ENCODE measurements at regions not wholly inside any gene's neighbourhood (a gene's known extent, or its start where the extent isn't known, plus 50 kb on each side); places are given as distances from the start of the nearest gene placed in this dataset.

- H3K27ac ChIP-seq (ENCODE audit: low read depth, low read length), result no peak overlapping the region
- CTCF ChIA-PET, result no interaction called here
These were observed 1030.0 kb upstream of the TMPRSS15 start for GRCh38 chr21:19433623-19434022.

DNA sequence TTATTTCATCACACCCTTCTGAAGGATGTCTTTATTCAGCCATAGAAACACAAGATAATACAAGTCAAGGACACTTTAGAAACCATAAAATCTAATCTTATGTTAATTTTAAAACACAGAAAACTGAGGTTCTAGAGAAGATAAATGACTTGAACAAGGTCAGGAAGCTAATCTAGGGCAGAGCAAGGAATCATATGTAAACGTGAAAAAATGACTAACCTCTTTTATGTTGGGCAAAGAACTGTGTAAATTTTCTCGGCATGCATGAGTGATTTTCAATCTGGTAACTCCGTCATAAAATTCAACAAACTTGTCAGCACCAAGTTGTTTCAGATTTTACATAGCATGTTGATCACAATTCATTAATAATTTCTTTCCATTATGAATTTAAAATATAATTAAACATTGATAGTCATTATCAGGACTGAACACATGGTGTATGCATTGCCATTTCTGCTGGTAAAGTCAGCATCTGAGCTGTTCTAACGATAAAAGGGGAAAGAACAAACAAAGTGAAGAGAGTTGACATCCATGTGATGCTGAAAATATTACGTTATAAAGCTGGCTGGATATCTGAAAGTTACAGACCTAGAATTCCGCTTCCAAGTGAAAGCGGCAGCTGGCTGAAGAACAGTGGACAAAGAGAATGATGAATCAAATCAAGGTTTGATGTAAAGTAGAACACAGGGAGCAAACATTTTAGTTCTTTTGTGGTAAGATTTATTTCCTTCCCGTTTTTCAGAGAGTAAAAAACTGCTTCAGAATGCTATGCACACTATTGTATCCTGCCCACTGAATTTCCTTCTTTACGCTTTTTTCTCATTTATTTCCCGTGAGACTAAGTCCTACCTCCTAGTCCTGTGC lies 1037.4 kb upstream of the TMPRSS15 start:
- POLR2A ChIA-PET, result no interaction called here
- DNase-seq (ENCODE audit: low read depth, low spot score), result no peak
- Histone ChIP-seq H3K27ac (ENCODE audit: low read depth, low read length) (no peak overlapping the region), H3K9me3 (ENCODE audit: control insufficient read depth, insufficient read depth, low read length) (peaks cover 10% of the 10 kb centered on the region; the same call in 1 of the 2 replicates), H3K27me3 (ENCODE audit: control insufficient read depth, insufficient read depth, low read length) (no peaks in the 10 kb centered on the region), H3K4me3 (ENCODE audit: low read depth, low read length) (no peak overlapping the region)
- CTCF ChIA-PET, result no interaction called here
- TF ChIP-seq CTCF (IDR thresholded peaks at IDR 0.05; ENCODE audit: low read depth, low read length), result no peak

More at GRCh38 chr21:19433623-19434022, 1030.0 kb upstream of the TMPRSS15 start:
- POLR2A ChIA-PET, result no interaction called here
- DNase-seq (ENCODE audit: low read depth, low spot score), result no peak
- TF ChIP-seq CTCF (IDR thresholded peaks at IDR 0.05; ENCODE audit: low read depth, low read length), result no peak
- Histone ChIP-seq H3K9me3 (ENCODE audit: control insufficient read depth, insufficient read depth, low read length) (peaks cover 8% of the 10 kb centered on the region), H3K27me3 (ENCODE audit: control insufficient read depth, insufficient read depth, low read length) (no peaks in the 10 kb centered on the region), H3K4me3 (ENCODE audit: low read depth, low read length) (no peak overlapping the region)

- Histone ChIP-seq H3K27me3 (ENCODE audit: control insufficient read depth, insufficient read depth, low read length) (no peaks in the 10 kb centered on the region), H3K4me3 (ENCODE audit: low read depth, low read length) (no peak overlapping the region), H3K9me3 (ENCODE audit: control insufficient read depth, insufficient read depth, low read length) (peaks cover 6% of the 10 kb centered on the region), H3K27ac (ENCODE audit: low read depth, low read length) (no peak overlapping the region)
- no peak for DNase-seq (ENCODE audit: low read depth, low spot score)
- ChIA-PET POLR2A (no interaction called here), CTCF (no interaction called here)
- no peak for TF ChIP-seq CTCF (IDR thresholded peaks at IDR 0.05; ENCODE audit: low read depth, low read length)
These were observed 1054.7 kb upstream of the TMPRSS15 start for GRCh38 chr21:19458295-19458694.

- CTCF ChIA-PET, result no interaction called here
- no peak for DNase-seq (ENCODE audit: low read depth, low spot score)
- TF ChIP-seq CTCF (IDR thresholded peaks at IDR 0.05; ENCODE audit: low read depth, low read length), result no peak
- POLR2A ChIA-PET, result no interaction called here
- H3K27ac ChIP-seq (ENCODE audit: low read depth, low read length), result no peak overlapping the region
- H3K4me3 ChIP-seq (ENCODE audit: low read depth, low read length), result no peak overlapping the region
- no peaks in the 10 kb centered on the region for H3K27me3 ChIP-seq (ENCODE audit: control insufficient read depth, insufficient read depth, low read length)
- peaks cover 6% of the 10 kb centered on the region for H3K9me3 ChIP-seq (ENCODE audit: control insufficient read depth, insufficient read depth, low read length)
These were observed 1058.1 kb upstream of the TMPRSS15 start for GRCh38 chr21:19461481-19462205.

DNA sequence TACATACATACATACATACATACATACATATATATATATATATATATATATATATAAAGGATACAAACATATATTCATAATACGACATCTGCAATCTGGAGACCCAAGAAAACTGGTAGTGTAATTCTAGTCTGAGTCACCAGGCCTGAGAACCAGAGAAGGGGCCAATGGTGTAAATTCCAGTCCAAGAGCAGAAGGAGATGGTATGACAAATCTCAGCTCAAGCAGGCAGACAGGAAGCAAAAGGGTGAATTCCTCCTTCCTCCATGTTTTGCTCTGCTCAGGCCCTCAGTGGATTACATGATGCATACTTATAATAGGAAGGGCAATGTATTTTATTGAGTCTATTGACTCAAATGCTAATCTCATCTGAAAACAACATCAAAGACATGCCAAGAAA lies 1060.4 kb upstream of the TMPRSS15 start:
- TF ChIP-seq CTCF (IDR thresholded peaks at IDR 0.05; ENCODE audit: low read depth, low read length), result no peak
- Histone ChIP-seq H3K27ac (ENCODE audit: low read depth, low read length) (no peak overlapping the region), H3K27me3 (ENCODE audit: control insufficient read depth, insufficient read depth, low read length) (no peaks in the 10 kb centered on the region), H3K9me3 (ENCODE audit: control insufficient read depth, insufficient read depth, low read length) (peaks cover 5% of the 10 kb centered on the region), H3K4me3 (ENCODE audit: low read depth, low read length) (no peak overlapping the region)
- ChIA-PET CTCF (no interaction called here), POLR2A (no interaction called here)
- DNase-seq (ENCODE audit: low read depth, low spot score), result no peak

Measured in AG04450 (cell line).